ENCODE measurements at regions not wholly inside any gene's neighbourhood (a gene's known extent, or its start where the extent isn't known, plus 50 kb on each side); places are given as distances from the start of the nearest gene placed in this dataset.

- no peak for DNase-seq (ENCODE audit: low read depth, low spot score)
Observed at GRCh38 chr11:8826139-8826786, 84.7 kb upstream of the AKIP1 start.

GRCh38 chr11:8826901-8827560 is 84.0 kb upstream of the AKIP1 start:
- DNase-seq (ENCODE audit: low read depth, low spot score): no peak

DNA sequence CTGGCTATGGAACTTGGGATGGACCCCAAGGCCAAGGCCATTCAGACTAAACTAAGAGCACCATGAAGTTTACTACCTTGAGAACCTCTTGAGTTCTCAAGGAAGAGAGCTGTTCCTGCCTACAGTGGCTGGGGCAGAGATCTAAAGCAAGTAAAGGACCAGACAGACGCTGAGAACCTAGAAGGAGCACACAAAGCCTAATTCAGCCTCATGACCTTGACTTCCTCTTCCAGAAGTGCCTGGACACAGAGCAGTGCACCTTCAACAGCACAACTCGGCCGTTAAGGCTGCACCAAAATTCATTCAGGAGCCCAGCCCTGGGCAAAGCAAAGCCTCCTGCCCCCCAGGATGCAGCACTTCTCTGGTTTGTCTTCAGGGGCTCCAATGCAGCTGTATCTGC is 82.9 kb upstream of the AKIP1 start:
- no peak for DNase-seq (ENCODE audit: low read depth, low spot score)

- no peak for DNase-seq (ENCODE audit: low read depth, low spot score)
Observed at GRCh38 chr11:8828580-8829361, 82.2 kb upstream of the AKIP1 start.

DNA sequence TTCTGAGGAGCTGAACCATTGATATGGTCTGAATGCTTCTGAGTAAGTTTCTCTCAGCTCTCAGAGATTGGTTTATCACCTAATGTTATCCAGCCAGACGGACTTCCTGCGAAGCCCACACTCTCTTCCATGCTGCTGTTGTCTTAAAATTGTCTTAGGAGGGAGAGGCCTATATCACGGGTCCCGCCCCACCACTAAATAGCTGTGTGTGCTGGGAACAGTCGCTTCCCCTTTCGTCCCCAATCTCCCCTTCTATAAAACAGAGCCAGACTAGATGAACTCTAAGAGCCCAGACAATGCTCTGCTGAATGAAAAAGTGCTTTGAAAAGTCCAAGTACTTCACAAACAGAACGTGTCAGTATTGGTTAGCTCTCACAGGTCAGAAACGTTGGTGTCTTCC is 81.4 kb upstream of the AKIP1 start:
- no peak for DNase-seq (ENCODE audit: low read depth, low spot score)

DNA sequence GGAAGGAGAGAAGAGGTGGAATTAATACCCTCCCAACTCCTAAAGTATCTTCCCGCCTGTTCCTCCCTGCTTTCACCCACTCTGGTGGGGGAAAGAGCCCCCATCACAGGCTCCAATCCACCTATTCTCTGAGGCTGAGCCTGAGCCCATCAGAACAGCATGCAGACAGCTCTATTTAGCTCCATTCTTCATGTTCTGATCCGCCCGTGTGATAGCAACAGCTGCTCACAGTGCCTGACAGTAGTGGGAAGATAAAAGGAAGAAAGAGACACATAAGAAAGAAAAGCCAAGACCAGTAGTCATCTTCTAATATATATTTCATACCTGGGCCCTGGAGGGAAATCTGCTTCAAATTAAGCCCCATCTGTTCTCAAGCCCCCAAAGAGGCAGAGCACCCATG is 80.3 kb upstream of the AKIP1 start:
- DNase-seq (ENCODE audit: low read depth, low spot score): no peak

DNA sequence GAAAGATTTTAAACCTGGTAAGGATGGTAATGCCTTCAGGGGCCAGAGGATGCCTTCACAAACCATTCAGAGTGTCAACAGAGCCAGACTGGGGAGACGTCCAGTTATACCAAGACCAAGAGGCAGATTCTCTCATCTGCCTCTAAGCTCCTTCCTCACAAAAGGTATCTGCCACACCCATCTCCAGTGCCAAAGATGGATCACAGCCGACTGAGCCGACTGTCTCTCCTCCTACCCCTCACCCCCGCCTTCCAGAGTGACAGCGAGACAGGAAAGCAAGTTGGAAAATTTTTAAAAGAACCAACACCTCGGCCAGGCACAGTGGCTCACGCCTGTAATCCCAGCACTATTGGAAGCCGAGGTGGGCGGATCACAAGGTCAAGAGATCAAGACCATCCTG is 79.1 kb upstream of the AKIP1 start:
- no peak for DNase-seq (ENCODE audit: low read depth, low spot score)

- DNase-seq (ENCODE audit: low read depth, low spot score): no peak
Observed at GRCh38 chr11:8832571-8833260, 78.3 kb upstream of the AKIP1 start.

GRCh38 chr11:8833568-8834315 is 77.2 kb upstream of the AKIP1 start:
- no peak for DNase-seq (ENCODE audit: low read depth, low spot score)

DNA sequence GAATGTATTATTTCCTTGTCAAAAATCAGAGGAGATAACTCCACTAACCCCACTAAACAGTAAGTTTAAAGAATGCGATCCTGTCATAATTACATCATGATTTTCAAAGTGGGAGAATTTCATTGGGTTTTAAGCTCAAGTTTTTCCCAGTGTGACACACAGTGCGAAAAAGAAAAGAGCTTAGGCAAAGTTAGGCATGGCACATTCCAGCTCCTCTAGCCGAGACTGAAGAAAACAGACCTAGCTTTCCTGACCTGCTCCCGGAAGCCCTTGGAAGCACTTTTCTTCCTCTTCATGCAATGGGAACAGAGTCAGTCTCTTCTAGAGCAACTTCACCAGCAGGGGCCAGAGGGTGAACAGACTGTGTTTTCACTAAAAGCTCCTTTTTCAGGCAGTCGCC is 76.6 kb upstream of the AKIP1 start:
- no peak for DNase-seq (ENCODE audit: low read depth, low spot score)

DNA sequence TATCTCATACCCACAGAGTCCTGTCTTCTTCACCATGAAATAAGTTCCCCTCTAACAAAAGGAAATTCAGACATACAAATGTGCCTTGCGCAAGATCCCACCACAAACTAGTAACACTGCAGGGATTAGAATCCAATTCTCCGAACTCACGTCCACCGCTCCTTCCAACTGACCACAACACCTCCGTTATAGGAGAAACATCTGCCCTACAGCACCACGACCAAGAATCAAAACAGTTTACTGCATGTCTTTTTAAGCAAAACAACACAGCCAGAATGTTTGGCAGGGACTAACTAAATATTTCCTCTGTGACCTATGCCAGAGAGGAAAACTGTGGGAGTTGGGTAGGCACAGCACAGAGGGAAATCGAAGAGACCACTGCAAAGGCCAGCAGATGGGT is 72.7 kb upstream of the AKIP1 start:
- no peak for DNase-seq (ENCODE audit: low read depth, low spot score)

- DNase-seq (ENCODE audit: low read depth, low spot score): no peak
Observed at GRCh38 chr11:8839306-8839956, 71.6 kb upstream of the AKIP1 start.

DNA sequence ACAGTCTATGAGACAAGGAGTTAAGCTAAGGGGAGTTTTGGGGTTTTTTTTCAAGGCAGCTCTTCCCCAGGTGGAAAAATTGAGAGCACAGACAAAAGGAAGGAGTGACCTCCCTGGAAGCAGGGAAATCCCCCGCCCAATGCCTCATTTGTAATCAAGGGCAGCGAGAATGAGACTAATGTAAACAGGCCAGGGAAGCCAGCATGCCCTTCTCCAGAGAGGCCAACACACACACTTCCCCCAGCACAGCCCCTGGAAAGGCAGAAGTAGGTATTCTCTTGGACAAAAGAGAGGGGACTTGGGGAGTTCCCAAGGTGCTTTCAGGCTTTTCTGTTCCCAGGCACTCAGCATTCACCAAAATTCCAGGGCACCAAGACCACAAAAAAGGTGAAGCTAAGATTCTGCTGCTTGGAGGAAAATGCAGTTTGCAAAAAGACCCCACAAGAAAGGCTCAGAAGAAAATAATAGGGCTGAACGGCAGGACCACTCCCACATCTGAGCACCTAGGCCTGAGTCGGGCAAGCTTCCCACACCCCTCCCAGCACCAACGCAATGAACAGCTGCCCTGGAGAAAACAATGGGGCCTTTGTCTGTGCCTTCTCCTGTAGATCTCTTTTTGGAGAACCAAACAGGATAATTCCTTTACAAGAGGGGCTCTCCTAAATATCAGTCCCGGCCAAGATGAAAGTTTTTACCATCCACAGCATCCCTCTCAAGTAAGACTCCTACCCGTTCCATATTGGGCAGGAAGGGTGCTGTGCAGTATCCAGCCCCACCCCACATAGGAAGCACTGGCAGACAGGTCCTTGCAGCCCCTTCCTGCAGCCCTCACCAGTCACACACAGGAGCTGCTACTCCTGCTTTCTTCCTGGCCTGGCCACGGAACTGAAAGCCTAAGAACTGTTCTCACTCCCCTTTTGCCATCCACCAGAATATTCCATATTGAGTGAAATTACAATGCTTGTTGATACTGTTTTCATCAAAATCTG is 70.7 kb upstream of the AKIP1 start:
- DNase-seq (ENCODE audit: low read depth, low spot score): no peak

DNA sequence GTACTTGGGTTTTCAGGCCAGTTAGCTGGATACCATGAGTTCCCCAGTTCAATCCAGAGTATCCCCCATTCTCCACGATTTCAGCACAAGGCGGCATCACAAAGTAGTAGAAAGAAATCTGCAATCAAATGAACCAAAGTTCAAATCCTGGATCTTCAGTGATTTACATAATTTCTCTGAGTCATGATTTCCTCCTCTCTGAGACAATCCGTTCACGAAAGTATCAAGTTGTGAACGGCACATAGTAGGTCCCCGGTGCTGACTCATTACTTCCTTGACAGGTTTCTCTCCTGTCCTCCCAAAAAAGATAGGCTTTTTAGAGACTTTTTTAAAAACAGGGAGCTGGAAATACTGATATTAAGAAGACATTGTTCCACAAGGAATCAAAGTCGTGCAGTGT is 69.1 kb upstream of the AKIP1 start:
- DNase-seq (ENCODE audit: low read depth, low spot score): no peak

GRCh38 chr11:8858808-8859207 is 52.2 kb upstream of the AKIP1 start:
- no peak for DNase-seq (ENCODE audit: low read depth, low spot score)
